ENCODE measurements at regions not wholly inside any gene's neighbourhood (a gene's known extent, or its start where the extent isn't known, plus 50 kb on each side); places are given as distances from the start of the nearest gene placed in this dataset.

- TF ChIP-seq POLR2AphosphoS5 (IDR thresholded peaks at IDR 0.05; ENCODE audit: borderline replicate concordance, low read depth, low read length) (no peak), EZH2 (IDR thresholded peaks at IDR 0.05) (no peak), FOXP2 (optimal IDR thresholded peaks at IDR 0.05; ENCODE audit: control extremely low read depth, extremely low read length, insufficient read depth) (no peak)
These were observed 1375.2 kb downstream of the TBC1D22A start for GRCh38 chr22:48137640-48138039.
